Left lung (tissue), 4 donors: ENCODE measurements at regions not wholly inside any gene's neighbourhood (a gene's known extent, or its start where the extent isn't known, plus 50 kb on each side); places are given as distances from the start of the nearest gene placed in this dataset.

Source experiments
- ATAC-seq: fragments of 200-7000 bp; cut with Tn5 transposase; one replicate; pipeline ENCODE4 v1.9.1; 2020; ENCODE audit warnings: moderate library complexity
- DNase-seq, 4 donors: peaks; one replicate each; pipeline ENCODE4 v3.0.0-alpha.2; 2013 to 2020
- H3K27ac ChIP-seq, 2 donors: fragments of 200-600 bp; sonication (generic) in 1 of 2; one replicate each; pipeline versions ENCODE4 v1.5.0 to v1.8.0; 2020 to 2021
- H3K27me3 ChIP-seq, 2 donors: fragments of 200-600 bp; sonication (generic) in 1 of 2; one replicate each; pipeline versions ENCODE4 v1.5.0 to v1.8.0; 2020 to 2021
- H3K36me3 ChIP-seq, 2 donors: fragments of 200-600 bp; sonication (generic) in 1 of 2; one replicate each; pipeline versions ENCODE4 v1.5.0 to v1.8.0; 2020 to 2021
- H3K4me1 ChIP-seq, 2 donors: fragments of 200-600 bp; one replicate each; pipeline ENCODE4 v1.8.0; 2021
- H3K4me3 ChIP-seq, 2 donors: fragments of 200-600 bp; sonication (generic) in 1 of 2; one replicate each; pipeline versions ENCODE4 v1.5.0 to v1.8.0; 2020 to 2021; ENCODE audit warnings: mild to moderate bottlenecking in 1 of 2
- H3K9me3 ChIP-seq, 2 donors: fragments of 200-600 bp; sonication (generic) in 1 of 2; one replicate each; pipeline versions ENCODE4 v1.5.0 to v1.8.0; 2020 to 2021
- CTCF ChIP-seq, 2 donors: fragments of 200-600 bp; sonication (generic) in 1 of 2; IDR thresholded peaks; one replicate each; pipeline versions ENCODE4 v1.5.0 to v1.8.0; 2021; ENCODE audit warnings: antibody characterized with exemption in 2 of 2
- intact Hi-C, 2 donors: fragments of 100-400 bp; cut with DNase I; formaldehyde crosslinking; loops; one replicate each; pipeline versions ENCODE4 v1.11.2 to v1.14.2; 2022
- donor health status: DM: no; HTN: yes; CAD: no.
- donor health status: DM: no; HTN: no; CAD: no.

GRCh38 chr3:161745741-161746140 lies 249.1 kb downstream of the OTOL1 start:
- Histone ChIP-seq H3K36me3 (no peaks in the 10 kb centered on the region), H3K9me3 (no peaks in the 10 kb centered on the region), H3K4me3 (no peak overlapping the region), H3K27ac (no peak overlapping the region), H3K4me1 (no peaks in the 10 kb centered on the region), H3K27me3 (no peaks in the 10 kb centered on the region)
- ATAC-seq (no peak), DNase-seq (no peak)
- intact Hi-C loops = no loop called here
- no peak for TF ChIP-seq CTCF (IDR thresholded peaks at IDR 0.05)

GRCh38 chr3:161748049-161748448 lies 251.4 kb downstream of the OTOL1 start:
- H3K4me3 ChIP-seq = no peak overlapping the region
- ATAC-seq (no peak), DNase-seq (no peak)
- intact Hi-C loops = no loop called here
- no peaks in the 10 kb centered on the region for H3K4me1 ChIP-seq
- no peaks in the 10 kb centered on the region for H3K36me3 ChIP-seq
- H3K27ac ChIP-seq = no peak overlapping the region
- no peak for TF ChIP-seq CTCF (IDR thresholded peaks at IDR 0.05)
- no peaks in the 10 kb centered on the region for H3K9me3 ChIP-seq
- no peaks in the 10 kb centered on the region for H3K27me3 ChIP-seq

- H3K27ac ChIP-seq = no peak overlapping the region
- intact Hi-C loops = no loop called here
- no peaks in the 10 kb centered on the region for H3K27me3 ChIP-seq
- DNase-seq = no peak
- no peaks in the 10 kb centered on the region for H3K36me3 ChIP-seq
- no peaks in the 10 kb centered on the region for H3K4me1 ChIP-seq
- H3K9me3 ChIP-seq = no peaks in the 10 kb centered on the region
- no peak overlapping the region for H3K4me3 ChIP-seq
- no peak for TF ChIP-seq CTCF (IDR thresholded peaks at IDR 0.05)
- no peak for ATAC-seq
These were observed 257.9 kb downstream of the OTOL1 start for GRCh38 chr3:161754420-161755053.

GRCh38 chr3:161759444-161759843 lies 262.8 kb downstream of the OTOL1 start:
- ATAC-seq (no peak), DNase-seq (no peak)
- intact Hi-C loops = no loop called here
- Histone ChIP-seq H3K4me1 (no peaks in the 10 kb centered on the region), H3K27me3 (no peaks in the 10 kb centered on the region), H3K9me3 (no peaks in the 10 kb centered on the region), H3K27ac (no peak overlapping the region), H3K36me3 (no peaks in the 10 kb centered on the region), H3K4me3 (no peak overlapping the region)
- no peak for TF ChIP-seq CTCF (IDR thresholded peaks at IDR 0.05)

- intact Hi-C loops = no loop called here
These were observed 269.7 kb downstream of the OTOL1 start for GRCh38 chr3:161766331-161766730.

More at GRCh38 chr3:161766331-161766730, 269.7 kb downstream of the OTOL1 start:
- no peaks in the 10 kb centered on the region for H3K4me1 ChIP-seq
- H3K4me3 ChIP-seq = no peak overlapping the region
- DNase-seq = no peak
- H3K9me3 ChIP-seq = no peaks in the 10 kb centered on the region
- no peak for TF ChIP-seq CTCF (IDR thresholded peaks at IDR 0.05)
- no peak for ATAC-seq
- H3K27me3 ChIP-seq = no peaks in the 10 kb centered on the region
- H3K36me3 ChIP-seq = no peaks in the 10 kb centered on the region
- no peak overlapping the region for H3K27ac ChIP-seq
